K562 (cell line): ENCODE measurements at regions not wholly inside any gene's neighbourhood (a gene's known extent, or its start where the extent isn't known, plus 50 kb on each side); places are given as distances from the start of the nearest gene placed in this dataset.

Experiments used
- ATAC-seq: fragments of 200-7000 bp; cut with Tn5 transposase; 3 replicates; pipeline ENCODE4 v1.9.1; 2020; ENCODE audit warnings: moderate library complexity
- BruUV-seq: library from RNA; stranded (reverse); fragments of 400-500 nt; replicated peaks from 2 replicates; lab custom pipeline; 2021; lab: Mats Ljungman, UMichigan
- CTCF ChIA-PET: fragments of 300-600 bp; formaldehyde crosslinking; extraction: SDS; loops from one replicate; lab custom pipeline; 2021; ENCODE audit warnings: low intra/inter-chr PET ratio; lab: Yijun Ruan, JAX
- POLR2A ChIA-PET: fragments of 300-600, 350-650 bp; sonication (Branson Sonifier 250); formaldehyde crosslinking; extraction: SDS; loops from one replicate; lab custom pipeline; 2021; ENCODE audit warnings: antibody characterized with exemption, inconsistent platforms; lab: Yijun Ruan, JAX
- DNase-seq, 4 experiments: peaks; one replicate each; pipeline versions ENCODE4 v3.0.0 to v3.0.0-alpha.2; 2011 to 2018; ENCODE audit warnings: low spot score in 3 of 4, mixed read lengths in 3 of 4; ENCODE audit errors: extremely low read depth in 1 of 4
- FAIRE-seq: peaks from 2 replicates; lab custom pipeline; 2011; peaks lifted over from hg19 to GRCh38; lab: Jason Lieb, UNC
- H2AFZ ChIP-seq: 2 replicates; pipeline ENCODE4 v1.6.0; 2011; ENCODE audit warnings: low read depth, low read length, control low read depth, inconsistent platforms
- H3K27ac ChIP-seq: fragments of 200-600 bp; 3 replicates; pipeline ENCODE4 v1.8.0; 2011; ENCODE audit warnings: low read depth, mild to moderate bottlenecking, control low read depth, inconsistent platforms, low read length, moderate library complexity, mixed read lengths; ENCODE audit errors: extremely low read depth
- H3K27me3 ChIP-seq, 2 experiments: fragments of 300-600 bp in 1 of 2; 2 replicates in 1 of 2; 3 replicates in 1 of 2; pipeline versions ENCODE4 v1.6.0 to v1.8.0; 2011; ENCODE audit warnings: inconsistent platforms in 2 of 2, low read length in 2 of 2, mild to moderate bottlenecking in 1 of 2, mixed read lengths in 1 of 2, moderate library complexity in 1 of 2; ENCODE audit not compliant: control insufficient read depth in 2 of 2, insufficient read depth in 2 of 2
- H3K36me3 ChIP-seq: fragments of 300-600 bp; 3 replicates; pipeline ENCODE4 v1.8.0; 2011; ENCODE audit warnings: mild to moderate bottlenecking, low read length, inconsistent platforms; ENCODE audit not compliant: control insufficient read depth, insufficient read depth
- H3K4me1 ChIP-seq, 2 experiments: fragments of 200-600 bp in 1 of 2; replicated peaks in 1 of 2; 2 replicates in 1 of 2; 3 replicates in 1 of 2; pipeline versions ENCODE4 v1.5.1 to v1.8.0; 2011; ENCODE audit warnings: inconsistent platforms in 2 of 2, low read length in 2 of 2, mild to moderate bottlenecking in 1 of 2, mixed read lengths in 1 of 2, moderate library complexity in 1 of 2; ENCODE audit not compliant: control insufficient read depth in 2 of 2, insufficient read depth in 2 of 2
- H3K4me2 ChIP-seq: 2 replicates; pipeline ENCODE4 v1.6.1; 2011; ENCODE audit warnings: low read length, control low read depth, inconsistent platforms, mixed read lengths; ENCODE audit not compliant: insufficient read depth
- H3K4me3 ChIP-seq: fragments of 200-600 bp; sonication (generic), shearing (Covaris generic); 2 replicates; pipeline ENCODE4 v1.5.1; 2016; ENCODE audit warnings: control low read depth, inconsistent platforms
- H3K79me2 ChIP-seq: fragments of 200-600 bp; 3 replicates; pipeline ENCODE4 v1.8.0; 2011; ENCODE audit warnings: low read length, inconsistent platforms; ENCODE audit not compliant: control insufficient read depth, insufficient read depth
- H3K9ac ChIP-seq, 2 experiments: 2 replicates each; pipeline versions ENCODE4 v1.6.0 to v1.6.1; 2011; ENCODE audit warnings: low read depth in 2 of 2, low read length in 2 of 2, control low read depth in 1 of 2, inconsistent platforms in 1 of 2, mild to moderate bottlenecking in 1 of 2, mixed read lengths in 1 of 2; ENCODE audit not compliant: insufficient read depth in 1 of 2
- H3K9me1 ChIP-seq: one replicate; pipeline ENCODE4 v1.6.0; 2011; ENCODE audit warnings: inconsistent platforms, mild to moderate bottlenecking, low read length, moderate library complexity; ENCODE audit not compliant: control insufficient read depth, insufficient read depth
- H3K9me3 ChIP-seq: replicated peaks from 2 replicates; pipeline ENCODE4 v1.5.1; 2011; ENCODE audit warnings: low read depth, low read length, inconsistent platforms; ENCODE audit not compliant: control insufficient read depth, insufficient read depth
- H4K20me1 ChIP-seq: replicated peaks from 2 replicates; pipeline ENCODE4 v1.6.1; 2011; ENCODE audit warnings: low read length, inconsistent platforms, mixed read lengths; ENCODE audit not compliant: control insufficient read depth, insufficient read depth
- KLF13 ChIP-seq: fragments of 450-650 bp; IDR thresholded peaks from 2 replicates; pipeline ENCODE4 v1.6.1; 2016; ENCODE audit warnings: missing genetic modification characterization, low read depth, mild to moderate bottlenecking, missing compliant biosample characterization, moderate library complexity, borderline replicate concordance
- NFRKB ChIP-seq: fragments of 450-650 bp; IDR thresholded peaks from 2 replicates; pipeline ENCODE4 v1.6.1; 2016; ENCODE audit warnings: low read depth
- RBM17 ChIP-seq: fragments of 200-400 bp; formaldehyde crosslinking; IDR thresholded peaks from 2 replicates; pipeline ENCODE4 v1.6.1; 2017; ENCODE audit warnings: low read depth, mild to moderate bottlenecking, low read length, borderline replicate concordance
- SIX5 ChIP-seq, 2 experiments: IDR thresholded peaks; 2 replicates each; pipeline ENCODE4 v1.6.1; 2011; ENCODE audit warnings: low read length in 2 of 2, borderline replicate concordance in 1 of 2, low read depth in 1 of 2, mild to moderate bottlenecking in 1 of 2, moderate library complexity in 1 of 2; ENCODE audit not compliant: insufficient read depth in 1 of 2
- SMARCA5 ChIP-seq: fragments of 450-650 bp; IDR thresholded peaks from 2 replicates; pipeline ENCODE4 v1.6.1; 2016
- TAF9B ChIP-seq: fragments of 450-650 bp; IDR thresholded peaks from 2 replicates; pipeline ENCODE4 v1.6.1; 2018; ENCODE audit warnings: mild to moderate bottlenecking; ENCODE audit not compliant: partially characterized antibody
- ZNF589 ChIP-seq: fragments of 200-800 bp; sonication (Bioruptor generic); IDR thresholded peaks from 2 replicates; pipeline ENCODE4 v1.6.1; 2016; ENCODE audit warnings: low read depth, missing genetic modification characterization, missing compliant biosample characterization
- ZNF830 ChIP-seq: fragments of 250-450 bp; sonication (Bioruptor Pico); IDR thresholded peaks from 2 replicates; pipeline ENCODE4 v1.5.0; 2021; ENCODE audit warnings: mild to moderate bottlenecking
- WGBS: fragments of 100-300 bp; shearing (Covaris generic); methylation state at CpG from one replicate; pipeline ENCODE4 v1.1.6; 2016; ENCODE audit warnings: low coverage, mixed read lengths; ENCODE audit not compliant: insufficient coverage; ENCODE audit errors: missing lambda C conversion rate; 5-methylcytosine and 5-hydroxymethylcytosine counted together
- in situ Hi-C: fragments of 300-500 bp; cut with MboI; formaldehyde crosslinking; loops from 4 replicates; pipeline ENCODE4 v1.15.0; 2018; ENCODE audit warnings: inconsistent platforms, mixed read lengths
- intact Hi-C: fragments of 100-400 bp; cut with micrococcal nuclease; formaldehyde crosslinking; loops from 2 replicates; pipeline ENCODE4 v1.14.2; 2022
- TF ChIP-seq, protein P1 (sequence below): sonication (generic); formaldehyde crosslinking; IDR thresholded peaks from 2 replicates; pipeline ENCODE4 v1.8.1; 2023; ENCODE audit warnings: mild to moderate bottlenecking, missing genetic modification reagents
- TF ChIP-seq, protein P2 (sequence below): fragments of 450-650 bp; IDR thresholded peaks from 2 replicates; pipeline ENCODE4 v1.6.1; 2016; ENCODE audit warnings: mild to moderate bottlenecking, moderate library complexity

DNA sequence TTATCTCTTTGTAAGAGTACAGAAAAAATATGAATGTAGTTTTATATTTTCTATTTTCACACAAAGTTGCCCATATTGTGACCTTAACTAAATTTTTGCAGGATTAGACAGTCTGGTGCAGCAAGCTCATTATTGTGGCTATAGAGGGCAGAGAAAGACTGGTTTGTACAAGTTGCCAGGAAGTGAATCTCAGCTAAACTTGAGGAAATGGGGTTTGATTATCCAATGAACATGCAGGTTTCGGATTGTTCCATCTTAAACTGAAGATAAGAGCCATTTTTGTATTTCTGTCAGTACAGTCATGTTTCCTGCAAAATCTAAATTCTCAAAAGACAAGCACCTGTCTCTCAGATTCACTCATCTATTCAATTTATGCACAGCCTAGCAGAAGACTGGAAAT, 390.9 kb downstream of the MMUT start:
- H3K4me1 ChIP-seq = no peaks in the 10 kb centered on the region
- H3K79me2 ChIP-seq = no peaks in the 10 kb centered on the region
- POLR2A ChIA-PET = no interaction called here
- WGBS = 0% methylated on average over 1 of the region's 1 CpG
- TF ChIP-seq SMARCA5 = no peak
- TF ChIP-seq ZNF830 = no peak
- TF ChIP-seq NFRKB = no peak
- TF ChIP-seq ZNF589 = no peak
- TF ChIP-seq, protein P1, sequence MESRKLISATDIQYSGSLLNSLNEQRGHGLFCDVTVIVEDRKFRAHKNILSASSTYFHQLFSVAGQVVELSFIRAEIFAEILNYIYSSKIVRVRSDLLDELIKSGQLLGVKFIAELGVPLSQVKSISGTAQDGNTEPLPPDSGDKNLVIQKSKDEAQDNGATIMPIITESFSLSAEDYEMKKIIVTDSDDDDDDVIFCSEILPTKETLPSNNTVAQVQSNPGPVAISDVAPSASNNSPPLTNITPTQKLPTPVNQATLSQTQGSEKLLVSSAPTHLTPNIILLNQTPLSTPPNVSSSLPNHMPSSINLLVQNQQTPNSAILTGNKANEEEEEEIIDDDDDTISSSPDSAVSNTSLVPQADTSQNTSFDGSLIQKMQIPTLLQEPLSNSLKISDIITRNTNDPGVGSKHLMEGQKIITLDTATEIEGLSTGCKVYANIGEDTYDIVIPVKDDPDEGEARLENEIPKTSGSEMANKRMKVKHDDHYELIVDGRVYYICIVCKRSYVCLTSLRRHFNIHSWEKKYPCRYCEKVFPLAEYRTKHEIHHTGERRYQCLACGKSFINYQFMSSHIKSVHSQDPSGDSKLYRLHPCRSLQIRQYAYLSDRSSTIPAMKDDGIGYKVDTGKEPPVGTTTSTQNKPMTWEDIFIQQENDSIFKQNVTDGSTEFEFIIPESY (CRISPR knock-in tag) = no peak
- no peak for TF ChIP-seq SIX5 (IDR thresholded peaks at IDR 0.05; ENCODE audit: borderline replicate concordance in 1 of 2, insufficient read depth in 1 of 2, low read depth in 1 of 2, low read length in 2 of 2)
- no peak for TF ChIP-seq TAF9B
- TF ChIP-seq, protein P2, sequence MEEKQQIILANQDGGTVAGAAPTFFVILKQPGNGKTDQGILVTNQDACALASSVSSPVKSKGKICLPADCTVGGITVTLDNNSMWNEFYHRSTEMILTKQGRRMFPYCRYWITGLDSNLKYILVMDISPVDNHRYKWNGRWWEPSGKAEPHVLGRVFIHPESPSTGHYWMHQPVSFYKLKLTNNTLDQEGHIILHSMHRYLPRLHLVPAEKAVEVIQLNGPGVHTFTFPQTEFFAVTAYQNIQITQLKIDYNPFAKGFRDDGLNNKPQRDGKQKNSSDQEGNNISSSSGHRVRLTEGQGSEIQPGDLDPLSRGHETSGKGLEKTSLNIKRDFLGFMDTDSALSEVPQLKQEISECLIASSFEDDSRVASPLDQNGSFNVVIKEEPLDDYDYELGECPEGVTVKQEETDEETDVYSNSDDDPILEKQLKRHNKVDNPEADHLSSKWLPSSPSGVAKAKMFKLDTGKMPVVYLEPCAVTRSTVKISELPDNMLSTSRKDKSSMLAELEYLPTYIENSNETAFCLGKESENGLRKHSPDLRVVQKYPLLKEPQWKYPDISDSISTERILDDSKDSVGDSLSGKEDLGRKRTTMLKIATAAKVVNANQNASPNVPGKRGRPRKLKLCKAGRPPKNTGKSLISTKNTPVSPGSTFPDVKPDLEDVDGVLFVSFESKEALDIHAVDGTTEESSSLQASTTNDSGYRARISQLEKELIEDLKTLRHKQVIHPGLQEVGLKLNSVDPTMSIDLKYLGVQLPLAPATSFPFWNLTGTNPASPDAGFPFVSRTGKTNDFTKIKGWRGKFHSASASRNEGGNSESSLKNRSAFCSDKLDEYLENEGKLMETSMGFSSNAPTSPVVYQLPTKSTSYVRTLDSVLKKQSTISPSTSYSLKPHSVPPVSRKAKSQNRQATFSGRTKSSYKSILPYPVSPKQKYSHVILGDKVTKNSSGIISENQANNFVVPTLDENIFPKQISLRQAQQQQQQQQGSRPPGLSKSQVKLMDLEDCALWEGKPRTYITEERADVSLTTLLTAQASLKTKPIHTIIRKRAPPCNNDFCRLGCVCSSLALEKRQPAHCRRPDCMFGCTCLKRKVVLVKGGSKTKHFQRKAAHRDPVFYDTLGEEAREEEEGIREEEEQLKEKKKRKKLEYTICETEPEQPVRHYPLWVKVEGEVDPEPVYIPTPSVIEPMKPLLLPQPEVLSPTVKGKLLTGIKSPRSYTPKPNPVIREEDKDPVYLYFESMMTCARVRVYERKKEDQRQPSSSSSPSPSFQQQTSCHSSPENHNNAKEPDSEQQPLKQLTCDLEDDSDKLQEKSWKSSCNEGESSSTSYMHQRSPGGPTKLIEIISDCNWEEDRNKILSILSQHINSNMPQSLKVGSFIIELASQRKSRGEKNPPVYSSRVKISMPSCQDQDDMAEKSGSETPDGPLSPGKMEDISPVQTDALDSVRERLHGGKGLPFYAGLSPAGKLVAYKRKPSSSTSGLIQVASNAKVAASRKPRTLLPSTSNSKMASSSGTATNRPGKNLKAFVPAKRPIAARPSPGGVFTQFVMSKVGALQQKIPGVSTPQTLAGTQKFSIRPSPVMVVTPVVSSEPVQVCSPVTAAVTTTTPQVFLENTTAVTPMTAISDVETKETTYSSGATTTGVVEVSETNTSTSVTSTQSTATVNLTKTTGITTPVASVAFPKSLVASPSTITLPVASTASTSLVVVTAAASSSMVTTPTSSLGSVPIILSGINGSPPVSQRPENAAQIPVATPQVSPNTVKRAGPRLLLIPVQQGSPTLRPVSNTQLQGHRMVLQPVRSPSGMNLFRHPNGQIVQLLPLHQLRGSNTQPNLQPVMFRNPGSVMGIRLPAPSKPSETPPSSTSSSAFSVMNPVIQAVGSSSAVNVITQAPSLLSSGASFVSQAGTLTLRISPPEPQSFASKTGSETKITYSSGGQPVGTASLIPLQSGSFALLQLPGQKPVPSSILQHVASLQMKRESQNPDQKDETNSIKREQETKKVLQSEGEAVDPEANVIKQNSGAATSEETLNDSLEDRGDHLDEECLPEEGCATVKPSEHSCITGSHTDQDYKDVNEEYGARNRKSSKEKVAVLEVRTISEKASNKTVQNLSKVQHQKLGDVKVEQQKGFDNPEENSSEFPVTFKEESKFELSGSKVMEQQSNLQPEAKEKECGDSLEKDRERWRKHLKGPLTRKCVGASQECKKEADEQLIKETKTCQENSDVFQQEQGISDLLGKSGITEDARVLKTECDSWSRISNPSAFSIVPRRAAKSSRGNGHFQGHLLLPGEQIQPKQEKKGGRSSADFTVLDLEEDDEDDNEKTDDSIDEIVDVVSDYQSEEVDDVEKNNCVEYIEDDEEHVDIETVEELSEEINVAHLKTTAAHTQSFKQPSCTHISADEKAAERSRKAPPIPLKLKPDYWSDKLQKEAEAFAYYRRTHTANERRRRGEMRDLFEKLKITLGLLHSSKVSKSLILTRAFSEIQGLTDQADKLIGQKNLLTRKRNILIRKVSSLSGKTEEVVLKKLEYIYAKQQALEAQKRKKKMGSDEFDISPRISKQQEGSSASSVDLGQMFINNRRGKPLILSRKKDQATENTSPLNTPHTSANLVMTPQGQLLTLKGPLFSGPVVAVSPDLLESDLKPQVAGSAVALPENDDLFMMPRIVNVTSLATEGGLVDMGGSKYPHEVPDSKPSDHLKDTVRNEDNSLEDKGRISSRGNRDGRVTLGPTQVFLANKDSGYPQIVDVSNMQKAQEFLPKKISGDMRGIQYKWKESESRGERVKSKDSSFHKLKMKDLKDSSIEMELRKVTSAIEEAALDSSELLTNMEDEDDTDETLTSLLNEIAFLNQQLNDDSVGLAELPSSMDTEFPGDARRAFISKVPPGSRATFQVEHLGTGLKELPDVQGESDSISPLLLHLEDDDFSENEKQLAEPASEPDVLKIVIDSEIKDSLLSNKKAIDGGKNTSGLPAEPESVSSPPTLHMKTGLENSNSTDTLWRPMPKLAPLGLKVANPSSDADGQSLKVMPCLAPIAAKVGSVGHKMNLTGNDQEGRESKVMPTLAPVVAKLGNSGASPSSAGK = no peak
- TF ChIP-seq RBM17 = no peak
- no peak for TF ChIP-seq KLF13 (tag)
- TF ChIP-seq, all 486 proteins: peak for 0
- CTCF ChIA-PET = interaction anchor here (0.7 kb wide), 1 partner anchor 1439 kb away, joined by 3 read pairs; no protein-coding TSS in a partner anchor
- intact Hi-C loops = no loop called here
- no peak overlapping the region for H3K4me2 ChIP-seq
- no peak for DNase-seq
- H3K9me1 ChIP-seq = no peaks in the 10 kb centered on the region
- H3K27ac ChIP-seq = no peak overlapping the region
- H3K4me3 ChIP-seq = no peak overlapping the region
- no peak overlapping the region for H3K9ac ChIP-seq
- BruUV-seq = no TSS peak
- in situ Hi-C loops = no loop called here
- no peaks in the 10 kb centered on the region for H3K36me3 ChIP-seq
- H2AFZ ChIP-seq = no peak overlapping the region
- no peaks in the 10 kb centered on the region for H3K27me3 ChIP-seq
- no peaks in the 10 kb centered on the region for H3K9me3 ChIP-seq
- H4K20me1 ChIP-seq = no peaks in the 10 kb centered on the region
- no peak for FAIRE-seq
- no peak for ATAC-seq
